Keratinocyte (primary cell): ENCODE measurements at regions not wholly inside any gene's neighbourhood (a gene's known extent, or its start where the extent isn't known, plus 50 kb on each side); places are given as distances from the start of the nearest gene placed in this dataset.

Experiments used
- EZH2 ChIP-seq: IDR thresholded peaks from one replicate; pipeline ENCODE4 v1.6.1; 2012; ENCODE audit warnings: inconsistent platforms, mild to moderate bottlenecking, low read length, moderate library complexity
- TF ChIP-seq, protein P1 (sequence below), 3 experiments: IDR thresholded peaks in 1 of 3; conservative IDR thresholded peaks in 1 of 3; optimal IDR thresholded peaks in 1 of 3; 2 replicates in 2 of 3; 3 replicates in 1 of 3; pipeline versions ENCODE3 to v1.5.1; 2011; ENCODE audit warnings: low read length in 3 of 3, mild to moderate bottlenecking in 3 of 3, moderate library complexity in 2 of 3, control low read depth in 1 of 3, inconsistent platforms in 1 of 3; ENCODE audit not compliant: insufficient read depth in 2 of 3; ENCODE audit errors: extremely low read depth in 1 of 3

DNA sequence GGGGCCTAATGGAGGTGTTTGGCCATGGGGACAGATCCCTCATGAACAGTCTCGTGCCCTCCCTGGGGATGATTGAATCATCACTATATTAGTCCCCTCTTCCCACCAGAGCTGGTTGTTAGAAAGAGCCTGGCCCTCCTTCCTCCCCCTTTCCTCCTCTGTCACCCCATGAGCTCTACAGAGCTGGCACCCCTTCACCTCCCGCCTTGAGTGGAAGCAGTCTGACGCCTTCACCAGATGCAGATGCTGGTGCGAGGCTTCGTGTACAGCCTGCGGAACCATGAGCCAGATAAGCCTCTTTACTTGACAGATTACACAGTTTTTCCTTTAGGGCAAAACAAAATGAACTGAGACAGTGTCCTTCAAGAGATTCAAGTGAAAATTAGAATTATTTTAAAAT is 74.4 kb upstream of the RIPOR2 start:
- TF ChIP-seq, protein P1, sequence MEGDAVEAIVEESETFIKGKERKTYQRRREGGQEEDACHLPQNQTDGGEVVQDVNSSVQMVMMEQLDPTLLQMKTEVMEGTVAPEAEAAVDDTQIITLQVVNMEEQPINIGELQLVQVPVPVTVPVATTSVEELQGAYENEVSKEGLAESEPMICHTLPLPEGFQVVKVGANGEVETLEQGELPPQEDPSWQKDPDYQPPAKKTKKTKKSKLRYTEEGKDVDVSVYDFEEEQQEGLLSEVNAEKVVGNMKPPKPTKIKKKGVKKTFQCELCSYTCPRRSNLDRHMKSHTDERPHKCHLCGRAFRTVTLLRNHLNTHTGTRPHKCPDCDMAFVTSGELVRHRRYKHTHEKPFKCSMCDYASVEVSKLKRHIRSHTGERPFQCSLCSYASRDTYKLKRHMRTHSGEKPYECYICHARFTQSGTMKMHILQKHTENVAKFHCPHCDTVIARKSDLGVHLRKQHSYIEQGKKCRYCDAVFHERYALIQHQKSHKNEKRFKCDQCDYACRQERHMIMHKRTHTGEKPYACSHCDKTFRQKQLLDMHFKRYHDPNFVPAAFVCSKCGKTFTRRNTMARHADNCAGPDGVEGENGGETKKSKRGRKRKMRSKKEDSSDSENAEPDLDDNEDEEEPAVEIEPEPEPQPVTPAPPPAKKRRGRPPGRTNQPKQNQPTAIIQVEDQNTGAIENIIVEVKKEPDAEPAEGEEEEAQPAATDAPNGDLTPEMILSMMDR (optimal IDR thresholded peaks at IDR 0.05 in 1 of 3, IDR thresholded peaks at IDR 0.05 in 1 of 3, conservative IDR thresholded peaks at IDR 0.05 in 1 of 3; ENCODE audit: extremely low read depth in 1 of 3, insufficient read depth in 2 of 3, low read length in 3 of 3) = no peak
- TF ChIP-seq EZH2 = no peak
